Hepatocyte (in vitro differentiated cells): ENCODE measurements at regions not wholly inside any gene's neighbourhood (a gene's known extent, or its start where the extent isn't known, plus 50 kb on each side); places are given as distances from the start of the nearest gene placed in this dataset.

Experiments used
- DNase-seq: peaks from one replicate; pipeline ENCODE4 v3.0.0-alpha.2; 2016; ENCODE audit warnings: low spot score
- H2AFZ ChIP-seq: fragments of 200-600 bp; sonication (generic); 2 replicates; pipeline ENCODE4 v1.6.0; 2016; ENCODE audit warnings: antibody characterized with exemption, mild to moderate bottlenecking
- H3K27ac ChIP-seq: fragments of 200-600 bp; sonication (generic); 2 replicates; pipeline ENCODE4 v1.5.1; 2016; ENCODE audit warnings: mild to moderate bottlenecking
- H3K27me3 ChIP-seq: fragments of 200-600 bp; sonication (generic); 2 replicates; pipeline ENCODE4 v1.6.1; 2016
- H3K36me3 ChIP-seq: fragments of 200-600 bp; sonication (generic); replicated peaks from 2 replicates; pipeline ENCODE4 v1.5.1; 2016; ENCODE audit warnings: low read depth; ENCODE audit not compliant: insufficient read depth
- H3K4me1 ChIP-seq: fragments of 200-600 bp; sonication (generic); 2 replicates; pipeline ENCODE4 v1.5.1; 2016; ENCODE audit warnings: mild to moderate bottlenecking, moderate library complexity; ENCODE audit not compliant: insufficient read depth
- H3K4me2 ChIP-seq: fragments of 200-600 bp; sonication (generic); 2 replicates; pipeline ENCODE4 v1.6.0; 2016
- H3K4me3 ChIP-seq: fragments of 200-600 bp; sonication (generic); 2 replicates; pipeline ENCODE4 v1.5.1; 2016; ENCODE audit warnings: mild to moderate bottlenecking
- H3K79me2 ChIP-seq: fragments of 200-600 bp; sonication (generic); 2 replicates; pipeline ENCODE4 v1.6.0; 2017; ENCODE audit warnings: mild to moderate bottlenecking
- H3K9me2 ChIP-seq: fragments of 200-600 bp; sonication (generic); replicated peaks from 2 replicates; pipeline ENCODE4 v1.6.0; 2017; ENCODE audit warnings: mild to moderate bottlenecking; ENCODE audit not compliant: insufficient read depth
- H3K9me3 ChIP-seq: fragments of 200-600 bp; sonication (generic); 2 replicates; pipeline ENCODE4 v1.5.1; 2016; ENCODE audit warnings: low read depth, mild to moderate bottlenecking
- H4K20me1 ChIP-seq: fragments of 200-600 bp; sonication (generic); 2 replicates; pipeline ENCODE4 v1.6.0; 2016; ENCODE audit warnings: mild to moderate bottlenecking; ENCODE audit not compliant: insufficient read depth, poor library complexity, severe bottlenecking
- EZH2 ChIP-seq: fragments of 200-600 bp; sonication (generic); IDR thresholded peaks from 2 replicates; pipeline ENCODE4 v1.6.1; 2016; ENCODE audit warnings: antibody characterized with exemption, mild to moderate bottlenecking, borderline replicate concordance
- EZH2phosphoT487 ChIP-seq: fragments of 200-600 bp; sonication (generic); IDR thresholded peaks from one replicate; pipeline ENCODE4 v1.6.1; 2018; ENCODE audit warnings: antibody characterized with exemption, mild to moderate bottlenecking, low read depth, moderate library complexity; ENCODE audit not compliant: unreplicated experiment, severe bottlenecking
- WGBS: methylation state at CpG from one replicate; pipeline ENCODE4 v1.1.6; 2016; ENCODE audit warnings: low lambda C conversion rate; ENCODE audit errors: missing lambda C conversion rate; 5-methylcytosine and 5-hydroxymethylcytosine counted together
- TF ChIP-seq, protein P1 (sequence below): fragments of 200-600 bp; sonication (generic); IDR thresholded peaks from 2 replicates; pipeline ENCODE4 v1.5.1; 2016; ENCODE audit warnings: antibody characterized with exemption, mild to moderate bottlenecking; ENCODE audit not compliant: poor library complexity

DNA sequence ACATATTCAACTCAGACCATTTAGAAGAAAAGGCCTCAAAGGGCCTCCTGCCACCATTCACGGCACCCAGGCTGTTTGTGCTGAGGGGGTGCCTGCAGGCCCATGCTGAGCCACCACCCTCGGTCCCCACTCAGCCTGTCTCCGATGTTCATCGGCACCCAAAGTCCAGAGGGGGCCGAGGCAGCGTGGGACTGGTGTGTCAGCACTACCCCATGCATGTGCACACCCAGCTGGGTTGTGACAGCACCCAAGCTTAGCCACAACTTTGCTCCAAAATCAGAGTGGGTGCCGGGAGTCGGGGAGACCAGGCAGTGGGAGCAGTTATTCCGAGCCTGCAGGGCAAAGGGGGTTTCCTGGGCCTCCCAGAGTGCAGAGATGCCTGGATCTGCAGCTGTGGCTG is 508.5 kb upstream of the ZNF717 start:
- Histone ChIP-seq H3K27ac (no peak overlapping the region), H3K9me2 (no peaks in the 10 kb centered on the region), H3K27me3 (no peaks in the 10 kb centered on the region), H2AFZ (no peak overlapping the region), H3K79me2 (no peaks in the 10 kb centered on the region), H3K9me3 (no peaks in the 10 kb centered on the region), H3K36me3 (no peaks in the 10 kb centered on the region), H4K20me1 (no peaks in the 10 kb centered on the region), H3K4me2 (no peak overlapping the region), H3K4me1 (no peaks in the 10 kb centered on the region), H3K4me3 (no peak overlapping the region)
- 92% methylated on average over 9 of the region's 9 CpGs for WGBS
- TF ChIP-seq, protein P1, sequence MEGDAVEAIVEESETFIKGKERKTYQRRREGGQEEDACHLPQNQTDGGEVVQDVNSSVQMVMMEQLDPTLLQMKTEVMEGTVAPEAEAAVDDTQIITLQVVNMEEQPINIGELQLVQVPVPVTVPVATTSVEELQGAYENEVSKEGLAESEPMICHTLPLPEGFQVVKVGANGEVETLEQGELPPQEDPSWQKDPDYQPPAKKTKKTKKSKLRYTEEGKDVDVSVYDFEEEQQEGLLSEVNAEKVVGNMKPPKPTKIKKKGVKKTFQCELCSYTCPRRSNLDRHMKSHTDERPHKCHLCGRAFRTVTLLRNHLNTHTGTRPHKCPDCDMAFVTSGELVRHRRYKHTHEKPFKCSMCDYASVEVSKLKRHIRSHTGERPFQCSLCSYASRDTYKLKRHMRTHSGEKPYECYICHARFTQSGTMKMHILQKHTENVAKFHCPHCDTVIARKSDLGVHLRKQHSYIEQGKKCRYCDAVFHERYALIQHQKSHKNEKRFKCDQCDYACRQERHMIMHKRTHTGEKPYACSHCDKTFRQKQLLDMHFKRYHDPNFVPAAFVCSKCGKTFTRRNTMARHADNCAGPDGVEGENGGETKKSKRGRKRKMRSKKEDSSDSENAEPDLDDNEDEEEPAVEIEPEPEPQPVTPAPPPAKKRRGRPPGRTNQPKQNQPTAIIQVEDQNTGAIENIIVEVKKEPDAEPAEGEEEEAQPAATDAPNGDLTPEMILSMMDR = no peak
- TF ChIP-seq EZH2 (no peak), EZH2phosphoT487 (no peak)
- DNase-seq = no peak

DNA sequence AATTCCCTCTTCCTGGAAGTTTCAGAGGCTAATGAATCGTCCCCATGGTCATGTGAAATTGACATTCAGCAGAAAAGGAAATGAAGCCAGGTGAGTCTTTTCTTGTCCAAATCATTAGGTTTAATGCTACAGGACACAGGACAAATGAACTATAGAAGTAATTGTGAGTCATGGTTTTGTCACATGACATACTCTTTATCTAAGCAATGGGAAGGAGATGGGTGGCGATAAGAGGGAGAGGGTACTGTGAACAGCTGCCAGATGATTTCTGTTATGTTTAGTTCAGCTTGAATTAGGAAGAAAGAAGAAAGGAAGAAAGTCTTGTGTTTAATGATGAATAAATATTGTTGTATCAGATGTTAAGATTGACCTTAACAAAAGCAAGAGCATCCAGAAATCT is 515.4 kb upstream of the ZNF717 start:
- Histone ChIP-seq H3K4me1 (no peaks in the 10 kb centered on the region), H3K4me3 (no peak overlapping the region), H3K36me3 (no peaks in the 10 kb centered on the region), H3K4me2 (no peak overlapping the region), H3K27ac (no peak overlapping the region), H2AFZ (no peak overlapping the region), H3K9me3 (no peaks in the 10 kb centered on the region), H3K79me2 (no peaks in the 10 kb centered on the region), H3K27me3 (no peaks in the 10 kb centered on the region), H3K9me2 (no peaks in the 10 kb centered on the region), H4K20me1 (no peaks in the 10 kb centered on the region)
- TF ChIP-seq, protein P1 = no peak
- TF ChIP-seq EZH2 (no peak), EZH2phosphoT487 (no peak)
- WGBS = 68% methylated on average over 2 of the region's 2 CpGs
- no peak for DNase-seq

DNA sequence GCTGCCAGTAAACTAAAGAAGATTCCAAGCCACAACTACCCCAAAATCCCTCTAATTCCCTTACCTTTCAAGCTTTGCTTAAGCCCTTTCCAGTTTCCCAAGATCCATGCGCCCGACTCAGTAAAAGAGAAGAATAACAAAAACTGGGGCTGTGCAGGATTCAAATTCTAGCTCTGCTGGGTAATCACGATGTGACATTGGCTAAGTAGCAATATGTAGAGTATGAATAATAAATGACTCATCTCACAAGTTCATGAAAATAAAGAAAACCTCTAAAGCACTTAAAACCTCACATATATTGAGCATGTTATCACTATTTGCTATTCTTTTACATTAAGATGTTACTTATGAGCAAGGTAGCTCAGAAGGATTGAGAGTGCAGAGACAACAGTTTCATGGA is 522.2 kb upstream of the ZNF717 start:
- Histone ChIP-seq H2AFZ (peak overlapping the region; percentile 9), H3K27me3 (no peaks in the 10 kb centered on the region), H3K79me2 (no peaks in the 10 kb centered on the region), H3K36me3 (no peaks in the 10 kb centered on the region), H3K27ac (no peak overlapping the region), H3K9me3 (no peaks in the 10 kb centered on the region), H3K4me1 (peaks cover 12% of the 10 kb centered on the region), H3K4me2 (no peak overlapping the region), H4K20me1 (no peaks in the 10 kb centered on the region), H3K9me2 (no peaks in the 10 kb centered on the region), H3K4me3 (no peak overlapping the region)
- 90% methylated on average over 3 of the region's 3 CpGs for WGBS
- no peak for DNase-seq
- no peak for TF ChIP-seq EZH2phosphoT487
- TF ChIP-seq EZH2 = no peak
- TF ChIP-seq, protein P1 = no peak

DNA sequence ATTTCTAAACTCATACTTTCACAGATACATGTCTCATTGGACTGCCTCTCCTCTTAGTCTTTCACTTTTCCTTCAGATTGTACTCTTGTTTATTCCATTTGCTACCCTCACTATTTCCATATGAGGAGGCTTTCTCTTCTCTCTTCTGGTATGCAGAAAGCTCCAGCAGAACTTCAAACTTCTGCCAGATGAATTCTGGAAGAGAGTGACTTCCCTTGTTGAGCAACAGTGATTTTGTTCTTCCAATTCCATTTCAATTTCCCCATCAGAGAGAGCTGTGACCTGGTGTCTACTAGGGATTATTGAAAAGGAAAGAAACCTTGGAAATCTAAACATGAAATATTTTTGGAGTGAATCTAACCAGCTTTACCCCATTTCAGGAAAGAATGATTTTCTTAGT is 523.2 kb upstream of the ZNF717 start:
- H3K4me3 ChIP-seq = no peak overlapping the region
- no peaks in the 10 kb centered on the region for H4K20me1 ChIP-seq
- no peaks in the 10 kb centered on the region for H3K27me3 ChIP-seq
- TF ChIP-seq EZH2phosphoT487 (no peak), EZH2 (no peak)
- TF ChIP-seq, protein P1 = no peak
- no peaks in the 10 kb centered on the region for H3K9me3 ChIP-seq
- no peaks in the 10 kb centered on the region for H3K79me2 ChIP-seq
- no peaks in the 10 kb centered on the region for H3K9me2 ChIP-seq
- H3K4me1 ChIP-seq = peaks cover 14% of the 10 kb centered on the region
- DNase-seq = no peak
- H3K27ac ChIP-seq = no peak overlapping the region
- no peak overlapping the region for H3K4me2 ChIP-seq
- no peak overlapping the region for H2AFZ ChIP-seq
- no peaks in the 10 kb centered on the region for H3K36me3 ChIP-seq
